HK-2 (cell line): ENCODE measurements at regions not wholly inside any gene's neighbourhood (a gene's known extent, or its start where the extent isn't known, plus 50 kb on each side); places are given as distances from the start of the nearest gene placed in this dataset.

Experiments
- DNase-seq: peaks from one replicate; pipeline ENCODE4 v3.0.0-alpha.2; 2018; ENCODE audit not compliant: unreplicated experiment

DNA sequence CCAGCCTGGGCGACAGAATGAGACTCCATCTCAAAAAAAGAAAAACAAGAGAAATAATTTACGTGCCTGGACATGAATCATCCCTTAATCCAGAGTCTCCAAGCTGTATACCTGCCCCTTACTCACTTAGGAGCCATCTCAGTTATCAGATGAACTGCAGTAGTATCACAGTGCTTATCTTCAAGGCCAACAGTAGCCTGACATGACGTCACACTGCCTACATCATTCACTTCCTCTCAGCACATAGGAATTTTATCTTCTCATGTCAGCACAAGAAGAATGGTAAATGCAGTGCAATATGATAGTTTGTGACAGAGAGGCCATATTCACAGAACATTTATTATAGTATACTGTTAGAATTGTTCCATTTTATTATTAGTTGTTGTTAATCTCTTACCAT lies 216.6 kb downstream of the SS18 start:
- no peak for DNase-seq

DNA sequence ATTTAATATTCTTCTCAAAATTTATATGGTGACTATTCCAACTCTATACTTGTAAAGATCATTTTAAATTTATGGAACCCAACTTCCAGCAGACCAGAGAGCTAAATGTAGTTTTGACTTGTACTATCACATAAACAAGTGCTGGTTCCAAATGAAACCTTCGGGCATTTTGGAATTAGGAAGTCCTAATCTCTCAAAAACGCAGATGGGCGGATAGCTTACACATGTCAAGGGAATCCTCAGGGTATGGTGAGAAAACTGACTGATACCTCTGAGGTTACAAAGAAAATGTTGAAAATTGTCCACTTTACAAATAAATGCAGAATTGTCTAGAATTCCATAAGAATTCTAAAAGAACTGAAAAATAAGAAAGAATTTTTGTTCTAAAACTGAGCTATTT lies 224.1 kb downstream of the SS18 start:
- no peak for DNase-seq

GRCh38 chr18:25862881-25863600 lies 227.4 kb downstream of the SS18 start:
- no peak for DNase-seq

DNA sequence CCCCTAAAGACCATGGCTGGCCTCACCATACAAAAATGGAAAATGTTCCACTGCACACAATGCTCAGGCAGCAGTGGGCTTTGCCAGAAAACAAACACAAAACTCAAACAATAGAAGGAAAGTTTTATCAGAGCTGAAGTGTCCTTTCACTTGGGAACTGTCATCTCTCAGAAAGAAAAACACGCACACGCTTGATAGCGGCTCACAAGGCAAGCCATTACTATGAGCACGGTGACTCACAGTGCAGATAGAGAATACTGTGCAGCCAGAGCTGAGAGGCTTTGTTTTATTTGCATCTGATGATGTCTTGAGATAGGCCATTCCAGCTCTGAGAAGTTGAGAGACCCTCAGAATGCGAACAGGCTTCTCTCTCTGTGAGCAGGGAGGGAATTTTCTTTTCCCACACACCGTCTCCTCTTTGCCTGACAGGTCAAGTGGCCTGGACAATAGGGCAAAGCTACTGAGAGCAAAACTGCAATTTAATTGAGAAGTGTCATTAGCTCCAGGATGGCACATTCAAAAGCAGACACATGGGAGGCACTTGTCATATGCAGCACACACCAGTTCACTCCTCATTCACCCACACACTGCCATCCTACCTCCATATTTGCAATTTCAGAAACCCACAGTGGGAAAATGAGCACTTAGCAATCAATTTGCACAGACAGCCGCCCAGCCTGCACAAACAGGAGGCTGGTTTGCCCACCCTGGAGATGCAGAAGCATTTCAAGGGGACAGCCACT lies 236.6 kb downstream of the SS18 start:
- no peak for DNase-seq

GRCh38 chr18:25843791-25844190 lies 246.6 kb downstream of the SS18 start:
- no peak for DNase-seq

GRCh38 chr18:25842665-25843064 lies 247.7 kb downstream of the SS18 start:
- DNase-seq = no peak

GRCh38 chr18:25834061-25834460 lies 256.4 kb downstream of the SS18 start:
- no peak for DNase-seq

- DNase-seq = peak; percentile 30
Measured at GRCh38 chr18:25832001-25832604, 258.3 kb downstream of the SS18 start.

DNA sequence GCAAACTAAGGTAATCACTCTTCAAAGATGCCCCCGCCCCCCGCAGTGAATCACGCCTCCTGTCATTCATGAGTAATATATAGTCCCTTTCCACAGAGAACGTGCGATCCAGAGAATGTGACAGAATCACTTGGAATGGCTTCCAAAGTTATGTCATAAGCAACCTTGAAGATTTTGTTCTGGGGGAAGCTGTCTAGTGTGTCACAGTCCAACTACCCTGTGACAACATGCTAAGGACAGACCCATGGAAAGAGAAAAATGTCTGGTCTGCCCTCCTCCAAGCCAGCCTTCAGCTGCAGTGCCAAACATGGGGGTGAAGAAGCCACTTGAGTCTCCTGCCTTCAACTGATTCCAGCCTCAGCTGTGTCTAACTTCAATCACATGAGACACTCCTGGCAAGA lies 259.1 kb downstream of the SS18 start:
- DNase-seq = no peak

GRCh38 chr18:25830787-25831186 lies 259.6 kb downstream of the SS18 start:
- peak; percentile 1 for DNase-seq

- no peak for DNase-seq
Measured at GRCh38 chr18:25827961-25828561, 262.4 kb downstream of the SS18 start.

- no peak for DNase-seq
Measured at GRCh38 chr18:25827228-25827627, 263.2 kb downstream of the SS18 start.

DNA sequence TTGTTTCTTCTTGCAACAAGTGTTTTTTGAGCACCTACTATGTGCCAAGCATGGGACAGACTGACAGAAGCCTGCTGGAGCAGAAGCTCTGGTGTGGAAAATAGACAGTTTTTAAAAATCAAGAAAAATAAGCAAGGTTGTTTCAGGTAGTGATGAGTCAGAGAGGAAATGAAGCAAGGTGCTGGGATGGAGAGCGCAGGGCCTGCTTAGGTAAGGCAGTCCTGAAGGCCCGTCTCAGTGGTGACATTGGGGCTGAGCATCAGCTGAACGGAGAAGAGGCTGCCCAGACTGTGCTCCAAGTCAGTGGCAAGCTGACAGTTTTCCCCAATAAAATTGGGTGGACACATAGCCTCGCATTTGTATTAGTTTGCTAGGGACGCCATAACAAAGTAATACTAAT lies 263.6 kb downstream of the SS18 start:
- DNase-seq = no peak

- DNase-seq = no peak
Measured at GRCh38 chr18:25825979-25826776, 264.2 kb downstream of the SS18 start.

GRCh38 chr18:25825056-25825455 lies 265.4 kb downstream of the SS18 start:
- DNase-seq = no peak

DNA sequence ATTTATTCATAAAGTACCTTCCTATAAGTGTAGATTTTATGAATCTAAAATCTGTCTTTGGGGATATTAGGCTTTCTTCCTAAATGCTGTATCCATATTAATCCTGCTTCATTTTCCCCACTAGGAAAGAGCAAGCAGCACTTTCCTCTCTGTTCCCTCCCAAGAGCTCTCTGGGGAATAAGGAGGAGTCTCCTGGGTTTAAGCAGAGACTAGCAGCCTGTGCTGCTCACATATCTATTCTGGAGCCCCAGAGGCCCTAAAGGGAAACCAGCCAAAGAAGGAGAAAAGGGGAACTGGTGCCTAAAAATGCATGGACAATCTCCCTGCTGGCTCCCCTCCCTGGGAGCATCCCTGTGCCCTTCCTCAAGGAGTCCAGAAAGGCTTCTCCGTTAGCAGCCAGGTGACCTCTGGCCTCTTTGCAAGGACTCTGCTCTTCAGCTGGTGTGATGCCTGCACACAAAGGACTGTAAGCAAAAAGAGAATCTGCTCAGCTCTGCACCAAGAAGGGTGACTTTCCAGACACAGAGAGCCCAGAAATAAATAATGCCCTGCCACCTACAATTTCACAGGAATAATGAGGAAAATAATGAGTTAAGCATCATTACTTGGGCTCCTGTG lies 270.6 kb downstream of the SS18 start:
- no peak for DNase-seq

DNA sequence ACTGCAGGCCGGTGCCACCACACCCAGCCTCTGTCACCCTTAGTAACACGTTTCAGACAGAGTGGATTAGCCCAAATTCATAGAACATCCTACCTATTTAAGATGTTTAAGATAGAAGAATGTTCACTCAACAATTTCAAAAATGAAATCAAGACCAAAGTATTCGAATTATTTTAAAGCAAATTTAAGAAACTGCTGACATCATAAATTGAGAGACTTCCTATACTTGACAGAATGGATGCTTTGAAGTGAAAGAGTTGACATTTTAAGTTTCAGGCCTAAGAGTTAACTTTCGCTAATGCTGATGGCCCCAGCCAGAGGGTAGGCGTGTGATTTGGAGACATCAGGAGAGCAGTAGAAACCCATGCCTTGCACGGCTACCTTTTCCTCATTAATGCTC lies 271.9 kb downstream of the SS18 start:
- DNase-seq = no peak

GRCh38 chr18:25817546-25818237 lies 272.7 kb downstream of the SS18 start:
- no peak for DNase-seq

- DNase-seq = no peak
Measured at GRCh38 chr18:25815659-25816058, 274.8 kb downstream of the SS18 start.

DNA sequence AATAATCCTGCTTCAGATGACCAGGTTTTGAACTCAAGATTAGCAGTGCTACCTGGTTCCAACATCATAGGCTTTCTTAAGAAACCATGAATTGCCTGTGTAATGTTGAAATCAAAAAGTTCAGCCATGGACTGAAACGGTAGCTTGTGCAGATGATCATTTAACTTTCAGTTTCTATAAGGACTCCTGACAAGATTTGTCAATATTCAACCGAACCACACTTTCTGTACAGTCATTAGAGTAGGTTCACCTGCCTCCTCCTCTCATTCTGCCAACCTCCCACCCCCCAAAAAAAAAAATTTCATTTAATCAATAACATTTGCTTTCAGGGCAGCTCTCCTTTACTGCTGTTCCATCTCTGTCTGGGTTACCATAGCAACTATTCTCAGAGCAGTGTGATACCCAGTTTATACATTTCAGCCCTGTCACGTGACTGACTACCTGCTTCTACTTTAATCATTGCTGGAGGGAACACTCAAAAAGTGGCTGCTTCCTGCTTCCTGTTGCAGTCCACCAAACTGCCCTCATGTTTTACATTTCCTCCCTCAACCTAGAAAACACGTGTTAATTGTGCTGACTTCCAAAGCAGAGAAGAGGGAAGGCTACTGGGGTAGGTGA lies 275.5 kb downstream of the SS18 start:
- DNase-seq = no peak
